HG02642 (cell line): ENCODE measurements at regions not wholly inside any gene's neighbourhood (a gene's known extent, or its start where the extent isn't known, plus 50 kb on each side); places are given as distances from the start of the nearest gene placed in this dataset.
"Not testable (repeated sequence)": the region's sequence is repeated elsewhere in the genome, so short reads cannot be mapped to it uniquely, and the experiment has no call there.

Source experiments
- ATAC-seq: cut with Tn5 transposase; IDR thresholded peaks from one replicate; pipeline ENCODE4 v1.9.1; 2021; ENCODE audit warnings: mild to moderate bottlenecking; ENCODE audit not compliant: unreplicated experiment, poor library complexity

DNA sequence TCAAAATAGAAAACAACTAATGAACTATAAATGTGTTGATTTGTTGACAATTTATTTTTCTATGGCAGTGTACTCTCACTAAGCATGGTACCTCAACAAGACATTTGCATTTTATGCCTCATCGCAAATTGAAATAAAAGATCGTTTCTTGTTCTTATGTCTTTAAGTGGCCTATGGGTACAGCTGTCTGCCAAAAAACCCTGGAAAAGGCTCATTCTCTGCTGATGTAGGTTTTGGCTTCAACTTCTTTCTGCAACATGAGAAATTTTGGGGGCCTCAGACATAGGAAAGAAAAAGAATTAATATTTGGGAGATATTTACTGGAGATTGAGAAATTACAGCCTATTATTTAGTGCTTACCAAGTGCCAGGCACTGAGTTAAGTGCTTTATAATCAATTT is 205.1 kb upstream of the DPP10 start:
- ATAC-seq, result no peak

DNA sequence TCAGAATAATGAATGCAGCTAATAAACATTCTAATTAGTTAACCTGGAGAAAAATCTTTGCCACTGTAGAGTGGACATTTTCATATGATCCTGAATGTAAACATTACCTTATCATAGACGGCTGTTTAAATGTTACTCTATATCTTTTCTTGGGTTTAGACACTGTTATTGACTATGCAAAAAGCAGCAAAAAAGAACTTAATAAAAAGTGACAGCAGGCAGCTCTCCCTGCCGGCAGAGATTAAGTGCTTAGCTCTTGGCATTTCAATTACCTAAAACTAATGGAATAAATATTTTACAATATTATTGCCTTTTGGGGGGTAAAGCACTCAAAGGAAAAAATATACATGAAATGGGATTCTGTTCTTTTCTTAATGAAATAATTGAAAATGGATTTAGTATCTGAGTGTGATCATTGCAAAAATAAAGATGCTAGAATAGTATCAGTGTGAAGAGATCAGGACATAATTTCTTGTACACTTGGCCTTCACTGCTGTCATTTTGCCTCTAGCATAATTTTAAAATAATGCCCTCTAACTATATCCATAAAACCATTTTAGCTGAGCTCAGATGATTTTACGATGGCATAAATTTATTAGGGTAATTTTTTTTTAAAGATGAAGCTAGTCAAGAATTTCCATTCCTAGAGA is 203.4 kb upstream of the DPP10 start:
- ATAC-seq, result no peak

DNA sequence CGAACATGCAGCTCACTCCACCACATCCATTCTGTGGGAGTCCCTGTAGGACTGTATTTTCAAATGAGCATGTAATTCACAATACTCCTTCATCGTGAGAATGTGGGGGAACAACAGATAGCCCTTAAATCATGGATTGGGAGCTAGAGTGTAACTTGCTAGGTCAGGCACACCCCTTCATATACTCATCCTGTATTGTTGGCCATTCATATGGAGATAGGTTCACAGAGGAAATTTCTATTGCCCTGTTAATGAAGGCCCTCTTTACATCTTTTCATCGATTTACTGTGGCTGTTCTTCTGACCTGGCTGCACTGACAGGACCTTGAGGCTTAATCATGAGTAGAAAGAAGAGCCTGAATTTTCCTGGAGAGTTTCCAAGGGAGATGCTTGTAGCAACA is 193.8 kb upstream of the DPP10 start:
- ATAC-seq, result no peak

DNA sequence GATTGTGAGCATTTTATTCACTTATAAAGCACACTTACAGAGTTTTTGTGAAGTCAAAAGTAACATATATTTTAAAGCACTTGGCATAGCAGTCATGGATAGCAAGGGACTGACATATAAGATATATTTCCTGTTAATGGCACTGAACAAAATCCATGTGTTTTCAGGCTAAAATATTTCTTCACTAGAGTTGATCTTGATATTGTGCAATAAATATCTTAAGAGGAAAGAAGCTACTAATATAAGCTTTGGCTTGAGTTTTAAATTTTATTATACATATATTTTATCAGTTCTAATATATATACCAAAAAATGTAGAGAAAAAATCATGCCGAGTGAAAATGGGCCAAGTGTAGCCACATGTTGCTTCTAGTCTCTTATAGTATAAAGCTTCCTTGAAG is 189.7 kb upstream of the DPP10 start:
- ATAC-seq, result no peak

DNA sequence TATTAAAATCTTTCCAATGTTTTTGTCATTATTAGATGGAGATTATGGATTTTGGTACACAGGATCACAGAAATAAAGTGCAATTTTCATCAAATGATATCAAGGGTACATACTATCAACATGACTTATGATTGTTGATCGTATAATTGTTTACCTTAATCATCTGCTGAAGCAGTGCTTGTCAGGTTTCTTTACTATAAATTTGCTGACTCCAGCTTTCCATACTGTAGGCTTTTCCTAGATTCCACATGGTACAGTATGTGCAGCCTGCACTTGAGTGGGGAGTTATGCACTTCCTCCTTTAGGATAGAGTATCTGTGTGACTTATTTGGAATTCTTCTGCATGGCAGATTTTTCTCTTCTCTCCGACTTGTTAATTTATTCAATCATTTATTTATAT is 187.6 kb upstream of the DPP10 start:
- no peak for ATAC-seq

DNA sequence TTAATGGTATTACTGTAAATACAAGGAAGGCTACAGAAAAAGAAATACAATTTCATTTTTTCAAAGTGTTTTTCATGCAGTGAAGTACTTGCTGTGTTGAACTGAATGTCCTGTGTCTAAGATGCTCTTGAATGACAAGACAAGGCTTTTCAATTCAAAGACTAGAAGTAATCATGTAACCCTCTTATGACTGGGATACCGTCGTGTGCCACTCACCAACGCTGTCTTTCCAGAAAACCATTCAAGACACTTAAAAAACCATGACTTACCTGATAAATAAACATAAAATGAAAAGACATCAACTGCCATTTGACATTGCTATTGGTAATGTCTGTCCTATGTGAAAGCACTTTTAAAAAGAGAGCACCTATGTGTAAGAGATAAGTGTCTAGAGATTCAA is 183.1 kb upstream of the DPP10 start:
- ATAC-seq, result no peak

DNA sequence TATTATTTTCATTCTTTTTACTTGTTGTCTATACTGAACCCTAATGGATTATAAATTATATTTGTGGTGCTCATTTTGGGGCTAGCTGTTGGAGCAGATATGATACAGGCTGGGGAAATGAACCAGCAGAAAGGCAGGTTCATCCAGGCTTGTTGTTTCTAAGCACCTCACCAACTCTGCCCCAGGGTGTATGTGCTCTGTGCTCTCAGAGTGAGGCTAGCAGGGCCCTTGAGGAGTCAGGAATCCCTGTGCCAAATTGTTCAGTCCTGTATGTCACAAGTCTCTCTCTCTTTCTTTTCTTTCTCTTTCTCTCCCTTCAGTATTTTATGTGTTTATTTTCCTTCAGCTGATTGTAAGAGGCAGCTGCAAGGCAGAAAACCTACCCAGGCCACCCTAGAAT is 181.1 kb upstream of the DPP10 start:
- ATAC-seq, result no peak

DNA sequence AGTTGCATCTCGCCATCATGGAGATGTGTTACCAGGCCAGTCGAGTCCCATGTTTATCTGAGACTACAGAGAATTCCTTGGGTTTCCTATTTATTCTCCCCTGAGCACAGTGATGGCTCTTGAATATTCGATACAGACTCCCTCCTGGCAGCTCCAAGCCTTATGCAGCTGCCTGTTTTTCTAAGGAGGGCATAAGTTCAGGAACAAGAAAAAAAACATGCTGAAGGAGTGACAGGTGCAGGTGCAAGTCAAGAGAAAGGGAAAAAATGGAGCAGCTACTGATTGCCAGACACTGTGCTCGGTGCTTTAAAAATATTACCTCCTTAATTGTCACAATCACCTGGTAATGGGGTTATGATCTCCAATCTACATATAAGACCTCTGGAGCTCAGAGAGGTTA is 177.2 kb upstream of the DPP10 start:
- ATAC-seq, result no peak

DNA sequence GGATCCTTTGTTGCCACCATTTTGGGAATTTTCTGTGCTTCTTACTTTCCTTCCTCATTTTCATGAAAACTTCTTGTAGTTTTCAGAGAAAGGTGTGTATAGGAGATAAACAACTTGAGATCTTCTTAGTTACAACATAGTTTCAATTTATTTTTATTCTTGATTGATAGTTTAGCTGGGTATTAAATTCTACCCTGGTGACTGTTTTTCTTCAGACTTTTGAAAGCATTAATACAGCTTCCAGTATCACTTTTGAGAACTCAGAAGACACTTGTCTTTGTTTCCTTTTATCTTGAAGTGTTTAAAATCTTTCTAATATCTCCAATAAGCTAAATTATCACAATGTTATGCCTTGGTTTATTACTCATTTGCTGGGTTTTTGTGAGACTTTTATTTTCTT is 167.5 kb upstream of the DPP10 start:
- no peak for ATAC-seq

DNA sequence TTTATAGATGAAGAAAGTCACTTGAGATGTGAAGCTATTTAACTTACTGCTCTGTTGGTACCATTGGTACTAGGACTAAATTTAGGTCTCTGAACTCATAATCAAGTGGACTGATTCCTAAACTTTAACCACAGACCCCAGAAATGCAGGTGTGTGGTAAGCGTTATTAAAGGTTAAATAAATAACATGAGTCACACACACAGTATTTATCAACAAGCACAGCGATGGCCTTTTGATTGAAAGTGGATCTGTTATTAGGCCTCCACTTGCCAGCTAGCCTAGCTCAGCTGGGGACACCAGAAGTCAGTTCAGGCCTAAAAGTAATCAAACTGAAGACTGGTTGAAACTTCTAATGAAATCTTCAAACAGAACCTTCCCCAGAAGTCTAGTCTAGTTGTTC is 161.3 kb upstream of the DPP10 start:
- ATAC-seq, result no peak

DNA sequence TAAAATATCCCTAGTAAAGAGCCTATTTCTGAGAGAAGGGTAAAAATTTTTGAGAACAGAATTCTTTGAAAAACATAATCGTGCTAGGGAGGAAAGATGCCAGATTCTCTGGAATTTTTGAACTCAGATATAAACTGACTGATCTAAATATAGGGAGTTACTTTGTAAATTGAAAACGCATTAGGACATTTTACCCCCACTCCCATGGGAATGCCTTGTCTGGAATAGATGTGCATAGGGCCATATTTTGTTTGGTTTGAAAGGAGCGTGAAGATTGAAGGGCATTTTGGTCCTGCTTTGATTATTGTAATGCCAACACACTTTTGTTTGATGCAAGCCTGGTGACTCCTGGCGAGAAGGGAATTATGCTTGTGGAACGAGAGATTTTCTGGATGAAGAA is 158.7 kb upstream of the DPP10 start:
- no peak for ATAC-seq

DNA sequence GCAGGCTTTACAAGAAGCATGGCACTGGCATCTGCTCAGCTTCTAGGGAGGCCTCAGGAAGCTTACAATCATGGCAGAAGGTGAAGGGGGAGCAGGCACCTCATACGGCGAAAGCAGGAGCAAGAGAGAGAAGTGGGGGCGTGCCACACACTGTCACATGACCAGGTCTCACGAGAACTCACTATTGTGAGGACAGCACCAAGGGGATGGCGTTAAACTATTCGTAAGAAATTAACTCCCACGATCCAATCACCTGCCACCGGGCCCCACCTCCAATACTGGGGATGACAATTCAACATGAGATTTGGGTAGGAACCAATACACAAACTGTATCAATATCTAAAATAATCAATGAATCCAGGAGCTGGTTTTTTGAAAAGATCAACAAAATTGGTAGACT is 156.0 kb upstream of the DPP10 start:
- no peak for ATAC-seq

DNA sequence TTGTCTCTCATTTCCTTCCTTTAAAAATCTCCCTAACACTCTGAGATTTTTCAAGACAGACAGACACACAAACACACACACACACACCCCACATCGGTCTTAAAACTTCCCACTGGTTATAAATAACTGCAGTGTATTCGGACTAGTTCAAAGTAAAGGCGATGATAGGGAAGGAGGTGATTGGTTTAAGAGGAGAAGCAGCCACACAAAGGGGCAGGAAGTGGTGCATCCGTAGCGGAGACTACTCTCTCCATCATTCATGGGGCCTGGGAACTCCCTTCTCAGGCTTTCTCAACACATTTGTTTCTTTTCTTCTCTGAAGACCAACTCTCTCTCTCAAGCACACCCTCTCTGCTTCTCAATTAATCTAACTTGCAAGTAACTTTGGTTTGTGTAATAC is 149.1 kb upstream of the DPP10 start:
- no peak for ATAC-seq

DNA sequence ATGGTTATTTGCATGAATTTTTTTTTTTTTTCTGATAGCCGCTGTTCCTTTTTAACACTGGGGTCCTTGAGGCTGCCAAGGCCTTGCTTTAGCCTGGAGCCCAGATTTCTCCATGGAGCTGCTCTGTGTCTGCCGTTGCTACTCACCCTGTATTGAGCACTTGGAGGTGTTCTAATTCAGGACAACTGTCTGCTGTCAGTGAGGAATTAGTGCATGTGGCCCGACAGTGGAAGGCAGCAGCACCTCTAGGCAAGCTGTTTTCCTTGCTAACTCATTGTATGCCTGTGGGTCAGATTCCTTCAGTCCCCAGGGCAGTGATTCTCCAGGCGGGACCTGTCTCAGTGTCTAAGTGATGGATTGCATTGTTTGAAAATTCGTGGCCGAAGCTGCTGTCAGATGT is 147.7 kb upstream of the DPP10 start:
- ATAC-seq, result no peak

DNA sequence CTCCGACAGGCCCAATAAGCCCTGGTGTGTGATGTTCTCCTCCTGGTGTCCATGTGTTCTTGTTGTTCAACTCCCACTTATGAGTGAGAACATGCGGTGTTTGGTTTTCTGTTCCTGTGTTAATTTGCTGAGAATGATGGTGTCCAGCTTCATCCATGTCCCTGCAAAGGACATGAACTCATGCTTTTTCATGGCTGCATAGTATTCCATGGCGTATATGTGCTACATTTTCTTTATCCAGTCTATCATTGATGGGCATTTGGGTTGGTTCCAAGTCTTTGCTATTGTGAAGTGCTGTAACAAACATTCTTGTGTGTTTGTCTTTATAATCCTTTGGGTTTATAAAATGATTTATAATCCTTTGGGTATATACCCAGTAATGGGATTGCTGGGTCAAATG is 142.1 kb upstream of the DPP10 start:
- not testable (repeated sequence) for ATAC-seq

DNA sequence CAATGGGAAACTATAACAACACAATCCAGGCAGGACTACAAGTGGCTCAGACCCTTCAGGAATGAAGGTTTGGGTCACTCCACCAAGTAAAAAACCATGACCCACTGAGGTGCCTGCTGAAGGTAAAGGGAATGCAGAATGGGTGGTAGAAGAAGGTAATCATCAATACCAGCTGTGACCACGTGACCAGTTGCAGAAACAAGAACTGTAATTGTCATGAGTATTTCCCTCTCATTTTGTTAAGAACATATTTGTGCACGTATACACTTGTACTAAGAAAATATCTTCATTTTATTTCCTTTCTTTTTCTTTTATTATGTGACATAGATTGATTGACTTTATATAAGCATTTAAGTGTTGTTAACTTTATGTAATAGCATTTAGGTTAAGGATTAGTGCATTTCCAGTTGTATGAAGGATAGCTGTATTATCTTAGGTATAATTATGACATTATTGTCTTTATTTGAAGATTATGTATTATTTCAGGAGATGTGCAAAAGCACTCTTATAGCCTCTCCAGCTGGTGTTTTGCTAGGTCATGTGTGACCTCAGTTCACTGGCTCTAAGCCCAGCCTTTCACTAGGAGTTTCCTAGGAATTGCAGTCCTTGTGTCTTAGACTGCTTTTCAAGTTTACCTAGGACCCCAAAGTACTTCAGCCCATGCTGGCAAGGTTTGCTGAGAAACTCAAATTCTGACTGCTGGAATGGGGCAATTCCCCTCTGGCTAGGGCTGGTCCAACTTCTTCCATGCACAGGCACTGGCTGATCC is 125.7 kb upstream of the DPP10 start:
- no peak for ATAC-seq

DNA sequence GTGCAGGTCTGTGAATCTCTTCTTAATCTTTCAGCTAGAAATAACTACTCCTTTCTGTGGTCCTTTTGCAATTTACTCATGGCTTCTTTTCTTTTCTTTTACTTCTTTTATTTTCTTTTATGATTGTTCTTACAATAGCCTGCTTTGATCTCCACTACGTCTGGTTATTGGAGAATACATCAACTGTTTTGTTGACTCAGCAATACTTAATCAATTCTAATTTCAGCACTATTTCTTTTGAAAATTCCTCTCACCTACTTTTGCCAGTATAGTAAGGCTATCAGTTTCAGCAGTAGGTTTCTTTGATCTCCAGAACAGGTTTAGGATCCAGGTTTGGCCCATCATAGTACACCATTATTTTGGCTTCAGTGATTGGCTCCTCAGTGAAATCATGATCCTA is 111.8 kb upstream of the DPP10 start:
- no peak for ATAC-seq

DNA sequence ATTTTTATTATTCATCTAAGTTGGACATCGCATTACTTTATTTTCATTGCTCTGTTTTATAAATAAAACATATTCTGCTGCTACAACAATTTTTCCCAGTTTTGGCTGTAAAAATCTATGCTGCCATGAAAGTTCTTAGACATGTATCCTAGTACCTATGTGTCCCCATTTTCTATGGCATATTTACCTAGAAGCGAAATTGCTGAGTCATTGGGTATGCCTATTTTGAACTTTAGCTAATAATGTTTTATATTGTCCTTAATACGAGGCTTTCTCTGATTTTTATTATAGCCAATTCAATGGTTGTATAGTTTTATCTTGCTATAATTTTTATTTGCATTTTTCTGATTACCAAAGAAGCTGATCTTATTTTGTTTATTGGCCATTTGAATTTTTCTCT is 110.5 kb upstream of the DPP10 start:
- no peak for ATAC-seq

DNA sequence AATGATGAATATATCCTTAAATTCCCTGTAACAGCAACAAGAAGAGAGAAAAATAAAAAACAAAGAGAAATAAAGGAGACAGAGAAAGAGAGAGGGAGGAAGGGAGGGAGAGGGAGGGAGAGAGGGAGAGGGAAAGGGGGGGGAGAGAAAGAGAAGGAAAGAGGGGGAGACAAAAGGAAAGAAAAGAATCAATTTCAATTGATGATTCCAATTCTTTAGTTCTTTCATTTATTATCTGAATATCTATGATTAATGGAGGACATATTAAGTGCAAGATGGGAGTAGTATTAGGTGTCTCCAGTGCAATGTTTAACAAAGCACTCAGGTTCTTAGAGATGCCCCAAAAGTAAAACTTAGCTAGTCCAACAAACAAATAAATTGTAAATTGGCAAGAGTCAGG is 97.2 kb upstream of the DPP10 start:
- no peak for ATAC-seq

DNA sequence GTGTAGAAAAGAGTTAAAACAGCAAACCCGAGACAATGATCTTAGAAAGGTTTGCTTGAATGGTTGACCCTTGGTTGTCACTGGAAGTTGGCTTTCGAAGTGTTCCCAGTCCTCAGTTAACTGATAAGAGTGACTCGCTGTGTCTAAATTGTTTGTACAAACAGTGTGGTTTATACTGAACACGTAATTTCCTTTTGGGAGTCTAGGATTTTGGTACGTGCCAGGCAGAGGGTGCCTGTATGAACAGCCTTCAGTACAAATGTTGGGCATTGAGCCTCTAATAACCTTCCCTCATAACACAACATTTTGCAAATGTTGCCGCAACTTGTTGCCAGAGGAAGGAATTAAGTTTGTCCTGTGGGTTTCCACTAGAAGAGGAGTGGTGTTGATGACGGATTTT is 95.8 kb upstream of the DPP10 start:
- ATAC-seq, result no peak

DNA sequence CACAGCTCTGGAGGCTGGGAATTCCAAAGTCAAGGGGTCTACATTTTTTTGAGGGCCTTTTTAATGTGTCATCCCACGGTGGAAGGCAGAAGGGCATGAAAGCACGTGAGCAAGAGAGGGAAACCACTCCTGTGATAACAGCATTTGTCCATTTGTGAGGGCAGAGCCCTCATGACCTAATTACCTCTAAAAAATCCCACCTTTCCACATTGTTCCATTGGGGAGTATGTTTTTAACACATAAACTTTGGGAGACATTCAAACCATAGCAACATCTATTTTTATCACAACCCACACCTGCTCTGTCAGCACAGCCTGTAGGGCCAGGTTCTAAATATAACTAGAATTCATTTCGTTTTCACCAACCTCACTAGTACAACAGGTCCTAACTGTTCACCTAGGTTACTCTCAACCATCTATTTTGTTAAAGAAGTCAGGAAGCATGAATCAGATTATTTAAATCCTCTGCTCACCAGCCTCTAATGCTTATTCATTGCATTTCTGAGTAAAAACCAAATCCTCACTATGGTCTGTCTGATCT is 92.2 kb upstream of the DPP10 start:
- no peak for ATAC-seq

DNA sequence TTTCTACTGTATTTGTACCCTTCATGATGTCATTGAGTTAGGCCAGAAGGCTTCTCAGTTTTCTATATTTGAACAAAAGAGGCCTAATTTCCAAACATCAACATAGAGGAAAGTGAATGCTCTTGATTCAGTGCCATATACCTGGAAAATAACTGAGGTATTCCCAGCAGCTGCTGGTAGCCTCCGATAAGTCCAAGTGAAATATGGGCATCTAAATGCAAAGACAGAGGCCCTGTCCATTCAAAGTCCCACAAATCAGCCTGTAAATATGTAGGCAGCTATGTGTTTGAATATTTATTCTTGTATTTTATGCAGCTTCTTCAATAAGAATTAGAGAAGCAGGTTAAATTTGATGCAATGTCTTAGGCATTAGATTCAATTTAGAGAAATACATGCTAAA is 89.5 kb upstream of the DPP10 start:
- no peak for ATAC-seq
